AG04450 (cell line): ENCODE measurements at regions not wholly inside any gene's neighbourhood (a gene's known extent, or its start where the extent isn't known, plus 50 kb on each side); places are given as distances from the start of the nearest gene placed in this dataset.

Source experiments
- CTCF ChIA-PET: fragments of 300-600, 350-600 bp; formaldehyde crosslinking; extraction: SDS; loops from one replicate; lab custom pipeline; 2022; ENCODE audit warnings: antibody characterized with exemption, inconsistent platforms; lab: Charles Lee
- POLR2A ChIA-PET: fragments of 350-600 bp; formaldehyde crosslinking; extraction: SDS; loops from one replicate; lab custom pipeline; 2021; ENCODE audit warnings: antibody characterized with exemption, inconsistent platforms; lab: Yijun Ruan, JAX
- DNase-seq: peaks from one replicate; pipeline ENCODE4 v3.0.0-alpha.2; 2011; ENCODE audit warnings: low read depth, low spot score
- H3K27ac ChIP-seq: one replicate; pipeline ENCODE4 v1.5.1; 2012; ENCODE audit warnings: low read depth, low read length, control low read depth
- H3K27me3 ChIP-seq: one replicate; pipeline ENCODE4 v1.6.0; 2012; ENCODE audit warnings: low read length; ENCODE audit not compliant: control insufficient read depth, insufficient read depth
- H3K4me3 ChIP-seq: 2 replicates; pipeline ENCODE4 v1.5.1; 2011; ENCODE audit warnings: mild to moderate bottlenecking, low read depth, low read length, control low read depth
- H3K9me3 ChIP-seq: 2 replicates; pipeline ENCODE4 v1.5.1; 2012; ENCODE audit warnings: low read length; ENCODE audit not compliant: control insufficient read depth, insufficient read depth
- CTCF ChIP-seq: IDR thresholded peaks from 2 replicates; pipeline ENCODE4 v1.5.1; 2011; ENCODE audit warnings: low read depth, low read length, control low read depth, inconsistent platforms

GRCh38 chr18:26621161-26622026, 73.0 kb upstream of the KCTD1 start:
- Histone ChIP-seq H3K27ac (no peak overlapping the region), H3K4me3 (no peak overlapping the region), H3K9me3 (peaks cover 3% of the 10 kb centered on the region; the same call in 1 of the 2 replicates), H3K27me3 (no peaks in the 10 kb centered on the region)
- peak; percentile 36 for TF ChIP-seq CTCF
- ChIA-PET POLR2A (no interaction called here), CTCF (interaction anchor here (1.0 kb wide), 1 partner anchor 216 kb away, joined by 3 read pairs; no protein-coding TSS in a partner anchor)
- DNase-seq, result no peak

GRCh38 chr18:26619350-26619749, 71.0 kb upstream of the KCTD1 start:
- POLR2A ChIA-PET, result no interaction called here
- Histone ChIP-seq H3K9me3 (peaks cover 1% of the 10 kb centered on the region; the same call in 1 of the 2 replicates), H3K27ac (no peak overlapping the region), H3K4me3 (no peak overlapping the region), H3K27me3 (no peaks in the 10 kb centered on the region)
- CTCF ChIA-PET, result interaction anchor here (0.6 kb wide), 2 partner anchors 37 kb away, joined by 3 to 6 read pairs; no protein-coding TSS in a partner anchor
- no peak for TF ChIP-seq CTCF
- DNase-seq, result no peak

- ChIA-PET POLR2A (interaction anchor here (0.7 kb wide), 1 partner anchor 981 kb away, joined by 3 read pairs; no protein-coding TSS in a partner anchor), CTCF (interaction anchor here (1.7 kb wide), 1 partner anchor 234 kb away, joined by 8 read pairs; no protein-coding TSS in a partner anchor)
- Histone ChIP-seq H3K4me3 (no peak overlapping the region), H3K27ac (no peak overlapping the region), H3K9me3 (no peaks in the 10 kb centered on the region), H3K27me3 (no peaks in the 10 kb centered on the region)
- no peak for TF ChIP-seq CTCF
- no peak for DNase-seq
Measured at GRCh38 chr18:26618135-26618534, 69.8 kb upstream of the KCTD1 start.

- CTCF ChIA-PET, result interaction anchor here (1.7 kb wide), 1 partner anchor 233 kb away, joined by 8 read pairs; no protein-coding TSS in a partner anchor
- no peak overlapping the region for H3K27ac ChIP-seq
- no peaks in the 10 kb centered on the region for H3K27me3 ChIP-seq
- H3K9me3 ChIP-seq, result no peaks in the 10 kb centered on the region
- TF ChIP-seq CTCF, result no peak
- POLR2A ChIA-PET, result interaction anchor here (0.7 kb wide), 1 partner anchor 982 kb away, joined by 3 read pairs; no protein-coding TSS in a partner anchor
- no peak overlapping the region for H3K4me3 ChIP-seq
- peak; percentile 16 for DNase-seq
Measured at GRCh38 chr18:26617151-26617554, 68.8 kb upstream of the KCTD1 start.

GRCh38 chr18:26614374-26614773, 66.0 kb upstream of the KCTD1 start:
- ChIA-PET POLR2A (no interaction called here), CTCF (no interaction called here)

More at GRCh38 chr18:26614374-26614773, 66.0 kb upstream of the KCTD1 start:
- Histone ChIP-seq H3K27ac (no peak overlapping the region), H3K4me3 (no peak overlapping the region), H3K27me3 (no peaks in the 10 kb centered on the region), H3K9me3 (no peaks in the 10 kb centered on the region)
- DNase-seq, result no peak
- TF ChIP-seq CTCF, result no peak
